ENCODE measurements at regions not wholly inside any gene's neighbourhood (a gene's known extent, or its start where the extent isn't known, plus 50 kb on each side); places are given as distances from the start of the nearest gene placed in this dataset.

DNA sequence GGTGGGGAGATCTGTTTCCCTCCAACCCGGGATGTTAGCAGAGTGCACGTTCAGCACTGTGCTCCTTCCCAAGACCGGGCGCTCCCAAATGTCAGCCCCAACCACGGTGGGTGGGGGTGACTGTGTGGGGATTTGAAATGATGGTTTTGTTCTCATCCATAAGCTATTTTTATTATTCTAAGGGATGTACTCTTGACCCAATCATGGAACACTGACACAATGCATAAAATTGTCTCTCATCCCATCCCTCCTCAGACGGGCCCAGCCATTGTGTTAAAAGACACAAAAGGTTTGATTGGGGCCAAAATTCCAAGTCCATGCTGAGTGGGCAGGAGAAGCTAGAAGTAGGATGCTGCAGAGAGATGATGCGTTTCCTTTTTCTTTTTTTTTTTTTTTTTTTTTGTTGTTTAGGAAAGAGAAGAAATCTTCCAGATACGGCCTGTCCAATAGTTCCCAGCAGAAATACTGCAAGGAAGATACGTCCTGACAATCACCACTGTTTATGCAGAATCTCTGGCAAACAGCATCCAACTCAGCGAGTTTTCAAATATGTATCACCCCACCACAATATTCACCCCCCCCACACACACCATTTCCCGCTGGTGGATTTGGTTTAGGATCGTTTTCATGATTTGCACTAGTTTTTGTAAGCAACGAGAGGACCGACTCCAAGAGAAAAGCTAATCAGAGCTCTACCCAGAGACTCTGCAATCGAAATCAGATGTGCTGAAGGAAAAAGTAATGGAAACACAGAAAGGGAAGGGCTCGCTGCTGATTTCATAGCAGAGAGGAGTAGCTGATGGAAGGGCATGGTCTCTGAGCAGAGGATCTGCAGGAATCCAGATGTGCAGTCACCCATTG lies 163.5 kb upstream of the DYNLRB2 start:
- CTCF ChIA-PET = interaction anchor here (0.7 to 2.9 kb wide), 3 partner anchors 8 to 381 kb away, joined by 3 to 11 read pairs (median 4); no protein-coding TSS in a partner anchor

GRCh38 chr16:80375973-80376372 lies 164.8 kb upstream of the DYNLRB2 start:
- ChIA-PET POLR2A (no interaction called here), CTCF (no interaction called here)
- no peak for TF ChIP-seq CTCF (IDR thresholded peaks at IDR 0.05; ENCODE audit: insufficient read depth, low read depth, low read length)
- Histone ChIP-seq H3K36me3 (ENCODE audit: control insufficient read depth, insufficient read depth, low read length) (no peaks in the 10 kb centered on the region), H3K27me3 (ENCODE audit: control insufficient read depth, insufficient read depth, low read length) (no peaks in the 10 kb centered on the region), H3K4me3 (ENCODE audit: low read depth, low read length) (no peak overlapping the region)
- DNase-seq (ENCODE audit: low read depth) = no peak

More for the DNA sequence above, 163.5 kb upstream of the DYNLRB2 start:
- Histone ChIP-seq H3K4me3 (ENCODE audit: low read depth, low read length) (no peak overlapping the region), H3K36me3 (ENCODE audit: control insufficient read depth, insufficient read depth, low read length) (no peaks in the 10 kb centered on the region), H3K27me3 (ENCODE audit: control insufficient read depth, insufficient read depth, low read length) (no peaks in the 10 kb centered on the region)
- POLR2A ChIA-PET = no interaction called here
- no peak for DNase-seq (ENCODE audit: low read depth)
- TF ChIP-seq CTCF (IDR thresholded peaks at IDR 0.05; ENCODE audit: insufficient read depth, low read depth, low read length) = no peak

GRCh38 chr16:80375513-80375912 lies 165.3 kb upstream of the DYNLRB2 start:
- ChIA-PET CTCF (interaction anchor here (0.6 kb wide), 2 partner anchors 98 to 429 kb away, joined by 3 read pairs; no protein-coding TSS in a partner anchor), POLR2A (no interaction called here)
- no peak for TF ChIP-seq CTCF (IDR thresholded peaks at IDR 0.05; ENCODE audit: insufficient read depth, low read depth, low read length)
- Histone ChIP-seq H3K4me3 (ENCODE audit: low read depth, low read length) (no peak overlapping the region), H3K36me3 (ENCODE audit: control insufficient read depth, insufficient read depth, low read length) (no peaks in the 10 kb centered on the region), H3K27me3 (ENCODE audit: control insufficient read depth, insufficient read depth, low read length) (no peaks in the 10 kb centered on the region)
- no peak for DNase-seq (ENCODE audit: low read depth)

DNA sequence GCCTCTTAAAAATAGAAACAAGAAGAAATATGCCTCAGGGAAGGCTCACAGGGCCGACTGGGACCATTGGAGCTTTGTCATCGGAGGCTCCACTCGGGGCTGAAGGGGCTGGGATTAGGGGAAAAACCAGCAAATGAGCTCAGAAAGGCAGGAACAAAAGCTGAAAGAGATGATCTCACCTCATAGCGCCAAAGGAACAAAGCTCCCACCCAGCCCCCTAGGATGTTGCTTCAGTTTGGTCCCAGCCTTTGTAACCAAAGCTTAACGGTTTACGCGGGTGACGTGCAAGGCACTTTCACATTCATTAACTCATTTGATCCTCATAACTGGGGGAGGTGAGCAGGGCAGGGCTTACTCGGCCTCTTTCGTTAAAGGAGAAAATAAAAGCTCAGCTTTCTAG lies 168.5 kb upstream of the DYNLRB2 start:
- Histone ChIP-seq H3K36me3 (ENCODE audit: control insufficient read depth, insufficient read depth, low read length) (no peaks in the 10 kb centered on the region), H3K4me3 (ENCODE audit: low read depth, low read length) (no peak overlapping the region), H3K27me3 (ENCODE audit: control insufficient read depth, insufficient read depth, low read length) (no peaks in the 10 kb centered on the region)
- ChIA-PET POLR2A (no interaction called here), CTCF (interaction anchor here (0.7 kb wide), 1 partner anchor 359 kb away, joined by 3 read pairs; no protein-coding TSS in a partner anchor)
- no peak for DNase-seq (ENCODE audit: low read depth)
- TF ChIP-seq CTCF (IDR thresholded peaks at IDR 0.05; ENCODE audit: insufficient read depth, low read depth, low read length) = no peak

GRCh38 chr16:80369138-80369958 lies 171.4 kb upstream of the DYNLRB2 start:
- ChIA-PET CTCF (interaction anchor here (0.6 to 2.6 kb wide), 22 partner anchors 9 to 1927 kb away, joined by 3 to 18 read pairs (median 4); partner anchors contain the start of gene MAF), POLR2A (no interaction called here)
- H3K27me3 ChIP-seq (ENCODE audit: control insufficient read depth, insufficient read depth, low read length) = no peaks in the 10 kb centered on the region
- H3K36me3 ChIP-seq (ENCODE audit: control insufficient read depth, insufficient read depth, low read length) = no peaks in the 10 kb centered on the region
- DNase-seq (ENCODE audit: low read depth) = no peak
- TF ChIP-seq CTCF (IDR thresholded peaks at IDR 0.05; ENCODE audit: insufficient read depth, low read depth, low read length) = peak; percentile 81
- no peak overlapping the region for H3K4me3 ChIP-seq (ENCODE audit: low read depth, low read length)

All from BJ (cell line).